ENCODE measurements at regions not wholly inside any gene's neighbourhood (a gene's known extent, or its start where the extent isn't known, plus 50 kb on each side); places are given as distances from the start of the nearest gene placed in this dataset.
"Not testable (repeated sequence)": the region's sequence is repeated elsewhere in the genome, so short reads cannot be mapped to it uniquely, and the experiment has no call there.

GRCh38 chr6:106884576-106884975 is 90.0 kb downstream of the CD24 start:
- no peak for DNase-seq (ENCODE audit: low spot score)

- no peak for DNase-seq (ENCODE audit: low spot score)
These were observed 90.7 kb downstream of the CD24 start for GRCh38 chr6:106883808-106884262.

DNA sequence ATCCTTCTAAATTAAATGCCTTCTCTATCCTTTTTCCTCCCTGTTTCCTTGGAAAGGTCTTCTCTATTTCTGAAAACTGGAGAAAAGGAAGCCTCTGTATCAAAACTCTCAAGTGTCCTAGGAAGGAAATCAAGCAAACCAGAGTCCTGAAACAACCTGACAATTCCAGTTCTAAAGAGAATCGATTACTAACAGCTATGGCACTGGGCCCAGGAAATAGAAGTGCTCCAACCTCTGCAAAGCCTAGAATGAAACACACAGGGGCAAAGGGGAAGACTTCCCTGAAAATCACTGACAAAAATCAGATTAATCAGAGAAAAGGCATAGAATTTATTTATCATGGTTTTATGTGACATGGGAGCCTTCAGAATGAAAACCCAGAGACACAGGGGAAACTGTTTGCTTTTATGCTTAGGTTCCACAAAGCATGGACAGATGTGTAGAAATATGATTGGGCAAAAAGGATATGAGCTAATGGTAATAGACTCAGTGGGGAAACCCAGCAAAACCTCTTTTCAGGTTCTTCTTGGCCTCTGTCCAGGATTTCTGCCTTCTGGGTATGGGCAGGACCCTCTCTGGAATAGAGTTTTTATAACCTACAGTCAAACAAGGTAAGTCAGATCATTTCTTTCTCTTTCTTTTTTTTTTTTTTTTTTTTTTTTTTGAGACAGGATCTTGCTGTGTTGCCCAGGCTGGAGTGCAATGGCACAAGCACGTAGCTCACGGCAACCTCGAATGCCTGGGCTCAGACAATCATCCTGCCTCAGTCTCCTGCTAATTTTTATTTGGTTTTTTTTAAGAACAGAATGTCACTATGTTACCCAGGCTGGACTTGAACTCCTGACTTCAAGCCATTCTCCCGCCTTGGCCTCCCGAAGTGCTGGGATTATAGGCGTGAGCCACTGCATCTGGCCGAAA is 91.7 kb downstream of the CD24 start:
- no peak for DNase-seq (ENCODE audit: low spot score)

DNA sequence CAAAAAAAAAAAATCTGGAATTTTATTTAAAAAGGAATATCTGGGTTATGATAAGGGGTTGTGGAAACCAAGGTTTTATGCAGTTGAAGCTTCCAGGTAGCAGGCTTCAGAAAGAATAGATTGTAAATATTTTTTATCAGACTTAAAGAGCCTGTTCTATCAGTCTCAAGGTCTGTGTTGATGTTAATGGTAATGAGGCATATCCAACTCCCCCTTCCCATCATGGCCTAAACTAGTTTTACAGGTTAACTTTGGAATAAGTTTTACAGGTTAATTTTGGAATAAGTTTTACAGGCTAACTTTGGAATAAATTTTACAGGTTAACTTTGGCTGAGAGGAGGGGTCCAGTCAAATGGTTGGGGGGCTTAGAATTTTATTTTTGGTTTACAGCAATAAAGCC is 92.4 kb downstream of the CD24 start:
- DNase-seq (ENCODE audit: low spot score) = no peak

GRCh38 chr6:106880952-106881351 is 93.6 kb downstream of the CD24 start:
- DNase-seq (ENCODE audit: low spot score) = no peak

DNA sequence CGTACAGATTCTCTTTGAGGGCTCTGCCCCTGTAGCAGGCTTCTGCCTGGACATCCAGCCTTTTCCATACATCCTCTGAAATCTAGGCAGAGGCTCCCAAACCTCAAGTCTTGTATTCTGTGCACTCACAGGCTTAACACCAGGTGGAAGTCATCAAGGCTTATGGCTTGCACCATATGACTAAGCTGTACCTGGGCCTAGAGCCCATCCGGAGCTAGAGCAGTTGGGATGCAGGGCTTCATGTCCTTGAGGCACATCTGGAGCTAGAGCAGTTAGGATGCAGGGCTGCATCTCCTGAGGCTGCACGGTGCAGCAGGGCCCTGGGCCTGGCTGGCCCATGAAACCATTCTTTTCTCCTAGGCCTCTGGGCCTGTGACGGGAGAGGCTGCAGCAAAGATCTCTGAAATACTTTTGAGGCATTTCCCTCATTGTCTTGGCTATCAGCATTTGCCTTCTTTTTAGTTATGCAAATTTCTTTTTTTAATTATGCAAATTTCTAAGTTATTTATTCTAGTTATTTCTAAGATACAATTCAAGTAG is 98.7 kb downstream of the CD24 start:
- no peak for DNase-seq (ENCODE audit: low spot score)

DNA sequence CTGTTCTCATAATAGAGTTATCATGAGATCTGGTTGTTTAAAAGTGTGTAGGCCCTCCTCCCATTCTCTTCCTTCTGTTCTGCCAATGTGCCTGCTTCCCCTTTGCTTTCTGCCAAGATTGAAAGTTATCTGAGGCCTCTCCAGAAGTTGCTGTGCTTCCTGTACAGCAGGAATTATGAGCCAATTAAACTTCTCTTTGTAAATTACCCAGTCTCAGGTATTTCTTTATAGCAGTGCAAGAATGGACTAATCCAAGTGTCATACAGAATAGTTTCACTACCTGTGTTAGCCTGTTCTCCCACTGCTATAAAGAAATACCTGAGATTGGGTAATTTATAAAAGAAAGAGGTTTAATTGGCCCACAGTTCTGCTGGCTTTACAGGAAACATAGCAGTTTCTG is 100.0 kb downstream of the CD24 start:
- DNase-seq (ENCODE audit: low spot score) = no peak

DNA sequence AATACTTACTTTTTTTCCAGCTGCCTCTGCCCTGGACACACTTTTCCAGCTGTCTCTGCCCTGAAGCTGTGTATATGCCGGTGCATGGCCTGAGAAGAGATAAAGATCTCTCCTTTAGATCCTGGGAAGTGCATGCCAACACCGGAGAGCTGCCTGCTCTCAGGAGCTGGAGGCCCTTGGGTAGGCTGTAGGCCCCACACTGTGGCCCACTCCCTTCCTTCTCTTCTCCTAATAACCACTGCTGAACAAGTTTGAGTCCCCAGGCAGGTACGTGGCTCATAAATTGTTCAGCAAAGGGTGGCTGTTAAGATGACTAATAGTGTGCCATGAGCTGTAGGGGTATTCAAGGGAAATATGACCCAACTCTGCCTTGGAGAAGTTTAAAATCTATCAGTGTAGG is 102.5 kb downstream of the CD24 start:
- no peak for DNase-seq (ENCODE audit: low spot score)

GRCh38 chr6:106870824-106871717 is 103.5 kb downstream of the CD24 start:
- DNase-seq (ENCODE audit: low spot score) = no peak

DNA sequence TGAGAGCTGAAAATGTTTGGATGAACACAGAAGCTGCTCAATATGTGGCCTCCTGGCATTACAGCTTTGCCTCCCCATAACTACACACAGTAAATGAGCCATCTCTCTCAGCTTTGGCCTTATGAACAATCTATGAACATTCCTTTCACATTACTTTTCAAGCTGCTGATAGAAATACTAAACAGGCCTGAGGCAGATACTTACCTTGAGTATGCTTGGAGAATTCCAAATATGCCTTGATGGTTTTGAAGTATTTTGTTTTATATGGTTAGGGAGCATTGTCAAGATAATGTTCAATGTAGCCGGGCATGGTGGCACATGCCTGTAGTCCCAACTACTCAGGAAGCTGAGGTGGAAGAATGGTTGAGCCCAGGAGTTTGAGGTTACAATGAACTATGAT is 104.5 kb downstream of the CD24 start:
- no peak for DNase-seq (ENCODE audit: low spot score)

DNA sequence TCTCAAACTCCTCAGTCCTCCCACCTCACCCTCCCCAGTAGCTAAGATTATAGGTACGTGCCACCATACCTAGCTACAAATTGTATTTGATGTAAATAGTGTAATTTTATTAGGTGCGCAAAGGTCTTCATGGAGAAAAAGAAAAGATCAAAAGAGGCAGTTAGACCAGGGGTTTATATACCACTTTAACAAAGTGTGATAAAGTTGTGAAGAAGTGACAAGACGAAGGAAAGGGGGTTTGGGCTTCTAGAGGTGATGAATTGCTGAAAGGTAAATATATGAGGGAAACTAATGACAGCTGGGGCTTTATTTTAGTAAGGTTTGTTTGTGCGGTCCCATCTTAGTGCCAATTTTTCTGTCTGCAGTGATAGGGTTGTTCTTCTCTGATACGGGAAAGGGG is 105.3 kb downstream of the CD24 start:
- DNase-seq (ENCODE audit: low spot score) = no peak

DNA sequence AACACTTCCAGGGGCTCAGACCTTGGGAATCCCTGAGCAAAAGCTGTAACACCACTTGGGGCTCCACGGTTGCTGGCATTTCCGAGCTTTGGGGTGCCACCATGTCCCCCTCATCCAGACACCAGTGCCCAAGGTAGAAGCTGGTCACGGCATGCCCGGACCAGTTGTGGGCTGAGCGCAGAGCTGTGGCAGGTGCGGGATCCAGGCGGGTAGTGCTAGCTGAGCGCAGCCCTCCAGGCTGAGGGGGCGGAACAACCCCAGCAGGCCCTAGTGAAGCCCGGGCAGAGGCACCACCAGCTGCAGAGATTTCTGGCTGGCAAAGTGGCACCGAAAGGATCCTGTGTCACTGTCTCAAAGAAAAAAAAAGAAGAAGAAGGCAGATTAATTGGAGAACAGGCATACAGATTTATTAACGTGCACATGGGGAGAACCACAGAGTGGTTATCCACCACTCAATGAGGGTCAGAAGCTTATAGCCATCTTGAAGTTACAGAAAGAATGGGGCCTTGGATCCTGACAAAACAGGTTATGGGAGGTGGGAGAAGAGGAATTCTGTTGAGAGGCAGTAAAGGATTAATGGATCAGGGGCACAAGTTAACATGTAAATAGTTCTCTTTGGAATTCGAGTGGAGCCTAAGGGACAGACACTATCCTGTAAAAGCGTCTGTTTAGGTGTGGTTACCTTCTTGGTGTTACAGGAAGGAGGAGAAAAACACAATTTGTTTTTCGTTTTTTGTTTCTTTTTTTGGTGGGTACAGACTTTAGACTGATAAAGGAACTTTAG is 107.5 kb downstream of the CD24 start:
- no peak for DNase-seq (ENCODE audit: low spot score)

DNA sequence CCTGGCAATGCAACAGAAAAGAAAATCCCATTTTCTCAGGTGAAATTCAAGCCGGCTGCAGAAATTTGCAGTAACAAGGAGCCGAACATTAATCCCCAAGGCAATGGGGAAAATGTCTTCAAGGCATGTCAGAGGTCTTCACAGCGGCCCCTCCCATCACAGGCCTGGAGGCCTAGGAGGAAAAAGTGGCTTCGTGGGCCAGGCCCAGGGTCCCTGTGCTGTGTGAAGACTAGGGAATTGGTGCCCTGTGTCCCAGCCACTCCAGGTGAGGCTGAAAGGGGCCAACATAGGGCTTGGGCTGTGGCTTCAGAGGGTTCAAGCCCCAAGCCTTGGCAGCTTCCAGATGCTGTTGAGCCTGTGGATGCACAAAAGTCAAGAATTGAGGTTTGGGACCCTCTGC is 111.7 kb downstream of the CD24 start:
- DNase-seq (ENCODE audit: low spot score) = no peak

- no peak for DNase-seq (ENCODE audit: low spot score)
These were observed 113.6 kb downstream of the CD24 start for GRCh38 chr6:106860940-106861339.

GRCh38 chr6:106858653-106859092 is 115.9 kb downstream of the CD24 start:
- no peak for DNase-seq (ENCODE audit: low spot score)

GRCh38 chr6:106857771-106858652 is 116.5 kb downstream of the CD24 start:
- DNase-seq (ENCODE audit: low spot score) = no peak

DNA sequence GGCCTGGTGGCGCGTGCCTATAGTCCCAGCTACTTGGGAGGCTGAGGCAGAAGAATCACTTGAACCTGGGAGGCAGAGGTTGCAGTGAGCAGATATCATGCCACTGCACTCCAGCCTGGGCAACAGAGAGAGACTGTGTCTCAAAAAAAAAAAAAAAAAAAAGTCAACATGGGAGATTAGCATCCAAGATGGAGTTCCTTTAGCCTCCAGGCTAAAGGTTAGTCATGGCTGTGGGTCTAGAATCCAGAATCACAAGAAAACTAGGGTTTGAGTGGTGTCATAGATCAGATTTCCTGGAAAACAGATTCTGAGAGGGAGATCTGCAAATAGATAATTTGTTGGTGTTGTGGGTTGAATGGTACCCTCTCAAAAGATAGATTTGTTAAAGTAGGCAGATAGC is 117.2 kb downstream of the CD24 start:
- not testable (repeated sequence) for DNase-seq (ENCODE audit: low spot score)

- no peak for DNase-seq (ENCODE audit: low spot score)
These were observed 118.2 kb downstream of the CD24 start for GRCh38 chr6:106856227-106856874.

DNA sequence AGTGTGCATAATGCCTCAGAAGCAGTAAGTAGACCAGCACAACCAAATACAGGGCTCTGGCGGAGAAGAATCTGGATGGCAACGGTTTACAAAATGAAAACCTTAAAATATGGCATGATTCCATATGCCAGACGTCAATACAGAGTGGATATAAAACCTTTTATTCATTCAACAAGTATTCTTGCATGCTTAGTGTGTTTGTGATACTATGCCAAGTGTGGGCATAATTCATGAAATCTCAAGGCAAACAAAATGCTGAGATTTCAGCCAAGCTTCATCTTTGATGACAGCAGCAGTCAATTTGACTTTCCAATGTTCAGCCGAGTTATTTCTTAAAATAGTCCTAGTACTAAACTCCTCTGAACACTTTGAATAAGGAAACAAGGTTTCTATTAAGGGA is 119.4 kb downstream of the CD24 start:
- no peak for DNase-seq (ENCODE audit: low spot score)

GRCh38 chr6:106849676-106850332 is 124.7 kb downstream of the CD24 start:
- no peak for DNase-seq (ENCODE audit: low spot score)
